Hippocampal formation (tissue), 2 donors: ENCODE measurements at regions not wholly inside any gene's neighbourhood (a gene's known extent, or its start where the extent isn't known, plus 50 kb on each side); places are given as distances from the start of the nearest gene placed in this dataset.

Experiments
- DNase-seq, 2 donors: peaks; one replicate each; lab custom pipeline; 2025; lab: John Stamatoyannopoulos, UW

GRCh38 chr6:169997187-169997929 is 245.9 kb downstream of the ERMARD start:
- no peak for DNase-seq

GRCh38 chr6:169996378-169997051 is 245.1 kb downstream of the ERMARD start:
- no peak for DNase-seq

GRCh38 chr6:169994739-169995138 is 243.3 kb downstream of the ERMARD start:
- DNase-seq, result no peak

GRCh38 chr6:169993861-169994481 is 242.5 kb downstream of the ERMARD start:
- DNase-seq, result no peak

- DNase-seq, result no peak
Measured at GRCh38 chr6:169991913-169992312, 240.5 kb downstream of the ERMARD start.

GRCh38 chr6:169991031-169991390 is 239.6 kb downstream of the ERMARD start:
- DNase-seq, result no peak

GRCh38 chr6:169990095-169991030 is 238.9 kb downstream of the ERMARD start:
- no peak for DNase-seq

GRCh38 chr6:169989594-169989993 is 238.2 kb downstream of the ERMARD start:
- no peak for DNase-seq

- DNase-seq, result no peak
Measured at GRCh38 chr6:169988769-169989550, 237.5 kb downstream of the ERMARD start.

GRCh38 chr6:169986848-169987498 is 235.6 kb downstream of the ERMARD start:
- DNase-seq, result no peak

GRCh38 chr6:169986171-169986847 is 234.9 kb downstream of the ERMARD start:
- DNase-seq, result no peak

GRCh38 chr6:169985121-169986015 is 233.9 kb downstream of the ERMARD start:
- DNase-seq, result no peak

- no peak for DNase-seq
Measured at GRCh38 chr6:169984181-169985120, 233.0 kb downstream of the ERMARD start.

- no peak for DNase-seq
Measured at GRCh38 chr6:169983651-169984050, 232.2 kb downstream of the ERMARD start.

GRCh38 chr6:169982461-169983386 is 231.3 kb downstream of the ERMARD start:
- DNase-seq, result no peak

- no peak for DNase-seq
Measured at GRCh38 chr6:169981969-169982368, 230.5 kb downstream of the ERMARD start.

GRCh38 chr6:169981568-169981967 is 230.1 kb downstream of the ERMARD start:
- no peak for DNase-seq
